Prostate gland (tissue), 2 donors: ENCODE measurements at regions not wholly inside any gene's neighbourhood (a gene's known extent, or its start where the extent isn't known, plus 50 kb on each side); places are given as distances from the start of the nearest gene placed in this dataset.

Experiments used
- DNase-seq: peaks from one replicate; pipeline ENCODE4 v3.0.0-alpha.2; 2019; ENCODE audit warnings: low spot score
- H3K27ac ChIP-seq, 2 donors: fragments of 200-600 bp; sonication (generic); 2 replicates each; pipeline ENCODE4 v1.5.1; 2017 to 2019
- H3K27me3 ChIP-seq: fragments of 200-600 bp; sonication (generic); replicated peaks from 2 replicates; pipeline ENCODE4 v1.5.1; 2019; ENCODE audit not compliant: insufficient read depth
- H3K36me3 ChIP-seq, 2 donors: fragments of 200-600 bp; sonication (generic); 1 replicate in 1 of 2; 2 replicates in 1 of 2; pipeline versions ENCODE4 v1.5.1 to v1.8.1; 2017 to 2019
- H3K4me1 ChIP-seq: fragments of 200-600 bp; sonication (generic); replicated peaks from 2 replicates; pipeline ENCODE4 v1.5.1; 2019
- H3K4me3 ChIP-seq, 2 donors: fragments of 200-600 bp; sonication (generic); 2 replicates each; pipeline ENCODE4 v1.5.1; 2017 to 2019
- H3K9me3 ChIP-seq: fragments of 200-600 bp; sonication (generic); 2 replicates; pipeline ENCODE4 v1.5.1; 2017
- CTCF ChIP-seq, 4 experiments: fragments of 200-600 bp in 2 of 4; fragments of 450-650 bp in 2 of 4; sonication (generic) in 2 of 4; IDR thresholded peaks; 1 replicate in 3 of 4; 2 replicates in 1 of 4; pipeline ENCODE4 v1.5.1; 2016 to 2019; ENCODE audit warnings: antibody characterized with exemption in 4 of 4, mild to moderate bottlenecking in 2 of 4, moderate library complexity in 2 of 4
- POLR2A ChIP-seq: fragments of 450-650 bp; IDR thresholded peaks from one replicate; pipeline ENCODE4 v1.6.1; 2016; ENCODE audit warnings: antibody characterized with exemption, mild to moderate bottlenecking
- POLR2AphosphoS5 ChIP-seq: sonication (generic); formaldehyde crosslinking; IDR thresholded peaks from one replicate; pipeline ENCODE4 v1.6.1; 2017; ENCODE audit warnings: antibody characterized with exemption
- WGBS: methylation state at CpG from one replicate; pipeline ENCODE4 v1.1.5; 2018; 5-methylcytosine and 5-hydroxymethylcytosine counted together
- intact Hi-C: fragments of 100-400 bp; cut with DNase I; formaldehyde crosslinking; loops from one replicate; pipeline ENCODE4 v1.14.2; 2022

DNA sequence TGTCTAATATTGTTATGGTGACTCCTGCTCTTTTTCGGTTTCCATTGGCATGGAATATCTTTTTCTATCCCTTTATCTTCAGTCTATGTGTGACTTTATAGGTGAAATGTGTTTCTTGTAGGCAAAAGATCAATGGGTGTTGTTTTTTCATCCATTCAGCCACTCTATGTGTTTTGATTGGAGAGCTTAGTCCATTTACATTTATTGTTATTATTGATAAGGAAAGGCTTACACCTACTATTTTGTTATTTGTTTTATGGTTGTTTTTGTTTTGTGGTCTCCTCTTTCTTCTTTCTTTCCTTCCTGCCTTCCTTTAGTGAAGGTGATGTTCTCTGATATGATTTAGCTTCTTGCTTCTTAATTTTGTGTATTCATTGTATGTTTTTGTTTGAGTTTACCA is 414.3 kb downstream of the ADRA2A start:
- 77% methylated on average over 1 of the region's 1 CpG for WGBS
- intact Hi-C loops: no loop called here
- Histone ChIP-seq H3K27me3 (no peaks in the 10 kb centered on the region), H3K9me3 (no peaks in the 10 kb centered on the region), H3K4me1 (no peaks in the 10 kb centered on the region), H3K36me3 (no peaks in the 10 kb centered on the region), H3K4me3 (no peak overlapping the region), H3K27ac (no peak overlapping the region)
- DNase-seq: no peak
- TF ChIP-seq POLR2A (no peak), POLR2AphosphoS5 (no peak), CTCF (IDR thresholded peaks at IDR 0.05) (no peak)

DNA sequence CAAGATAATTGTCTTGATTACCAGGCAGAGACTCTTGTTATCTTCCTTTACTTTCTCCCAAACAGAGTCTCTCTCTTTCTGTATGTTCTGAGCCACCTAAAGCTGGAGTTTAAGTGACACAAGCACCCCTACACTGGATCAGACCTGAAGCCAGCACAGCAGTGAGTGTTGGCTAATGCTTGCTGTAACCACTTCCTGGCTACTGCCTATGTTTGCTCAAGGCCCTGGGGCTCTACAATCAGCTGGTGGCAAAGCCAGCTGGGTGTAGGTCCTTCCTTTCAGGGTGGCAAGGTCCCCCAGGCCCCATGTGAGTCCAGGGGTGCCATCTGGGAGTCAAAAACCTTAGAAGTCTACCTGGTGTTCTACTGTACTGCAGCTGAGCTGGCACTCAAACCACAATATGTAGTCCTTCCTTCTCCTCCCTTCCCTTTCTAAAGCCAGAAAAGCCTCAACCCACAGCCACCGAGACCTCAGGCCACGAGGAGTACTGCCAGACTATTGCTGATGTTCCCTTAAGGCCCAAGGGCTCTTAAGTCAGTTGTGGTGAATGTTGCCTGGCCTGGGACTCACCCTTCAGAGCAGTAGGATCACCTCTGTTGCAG is 416.3 kb downstream of the ADRA2A start:
- 69% methylated on average over 2 of the region's 2 CpGs for WGBS
- intact Hi-C loops: no loop called here
- Histone ChIP-seq H3K27me3 (no peaks in the 10 kb centered on the region), H3K9me3 (no peaks in the 10 kb centered on the region), H3K36me3 (no peaks in the 10 kb centered on the region), H3K4me3 (no peak overlapping the region), H3K27ac (no peak overlapping the region), H3K4me1 (no peaks in the 10 kb centered on the region)
- TF ChIP-seq CTCF (IDR thresholded peaks at IDR 0.05) (no peak), POLR2A (no peak), POLR2AphosphoS5 (no peak)
- DNase-seq: no peak

- Histone ChIP-seq H3K27me3 (no peaks in the 10 kb centered on the region), H3K36me3 (no peaks in the 10 kb centered on the region), H3K4me1 (no peaks in the 10 kb centered on the region), H3K9me3 (no peaks in the 10 kb centered on the region), H3K4me3 (no peak overlapping the region), H3K27ac (no peak overlapping the region)
- WGBS: 68% methylated on average over 1 of the region's 1 CpG
- DNase-seq: no peak
- intact Hi-C loops: no loop called here
- TF ChIP-seq POLR2AphosphoS5 (no peak), POLR2A (no peak), CTCF (IDR thresholded peaks at IDR 0.05) (no peak)
Observed at GRCh38 chr10:111498560-111498959, 421.7 kb downstream of the ADRA2A start.

DNA sequence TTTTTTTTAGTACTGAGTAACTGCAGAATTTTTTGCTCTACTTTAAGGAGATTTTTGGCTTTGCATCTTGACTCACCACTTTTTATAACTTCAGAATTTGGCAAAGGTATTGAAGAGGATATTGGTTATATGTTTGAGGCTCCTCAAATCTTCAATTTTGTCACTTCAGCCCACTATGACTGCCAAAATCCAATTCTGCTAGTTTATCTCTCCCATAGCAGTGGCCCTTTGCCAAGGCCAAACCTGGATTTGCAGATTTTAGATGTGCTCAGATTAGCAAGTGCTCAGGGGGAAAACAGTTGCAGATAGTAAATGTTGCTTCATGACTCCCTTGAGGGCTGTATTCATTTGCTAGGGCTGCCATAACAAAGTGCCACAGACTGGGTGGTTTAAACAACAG is 427.5 kb downstream of the ADRA2A start:
- Histone ChIP-seq H3K27me3 (no peaks in the 10 kb centered on the region), H3K4me1 (no peaks in the 10 kb centered on the region), H3K27ac (no peak overlapping the region), H3K4me3 (no peak overlapping the region), H3K9me3 (no peaks in the 10 kb centered on the region), H3K36me3 (no peaks in the 10 kb centered on the region)
- DNase-seq: no peak
- intact Hi-C loops: no loop called here
- no peak for TF ChIP-seq CTCF (IDR thresholded peaks at IDR 0.05)
- TF ChIP-seq POLR2A: no peak
- no peak for TF ChIP-seq POLR2AphosphoS5

- no peak overlapping the region for H3K4me3 ChIP-seq
- intact Hi-C loops: no loop called here
- 19% methylated on average over 3 of the region's 3 CpGs for WGBS
- no peaks in the 10 kb centered on the region for H3K9me3 ChIP-seq
- no peaks in the 10 kb centered on the region for H3K36me3 ChIP-seq
- H3K27me3 ChIP-seq: no peaks in the 10 kb centered on the region
- TF ChIP-seq POLR2A (no peak), CTCF (IDR thresholded peaks at IDR 0.05) (no peak), POLR2AphosphoS5 (no peak)
- DNase-seq: no peak
- no peak overlapping the region for H3K27ac ChIP-seq
- H3K4me1 ChIP-seq: no peaks in the 10 kb centered on the region
Observed at GRCh38 chr10:111506266-111507034, 429.6 kb downstream of the ADRA2A start.
